DMS53 treated with DMSO at 0.1 percent for 48 hours (cell line): ENCODE measurements at regions not wholly inside any gene's neighbourhood (a gene's known extent, or its start where the extent isn't known, plus 50 kb on each side); places are given as distances from the start of the nearest gene placed in this dataset.

ENCODE experiments used
- DNase-seq: peaks from one replicate; lab custom pipeline; 2025; ENCODE audit not compliant: unreplicated experiment; lab: John Stamatoyannopoulos, UW

- DNase-seq: no peak
Measured at GRCh38 chr1:73953586-73953985, 244.4 kb downstream of the LRRIQ3 start.

- no peak for DNase-seq
Measured at GRCh38 chr1:73953186-73953585, 244.8 kb downstream of the LRRIQ3 start.

- no peak for DNase-seq
Measured at GRCh38 chr1:73948055-73948454, 249.9 kb downstream of the LRRIQ3 start.

- no peak for DNase-seq
Measured at GRCh38 chr1:73947009-73947408, 251.0 kb downstream of the LRRIQ3 start.

GRCh38 chr1:73943270-73943669 lies 254.7 kb downstream of the LRRIQ3 start:
- DNase-seq: peak; percentile 19

- DNase-seq: no peak
Measured at GRCh38 chr1:73930293-73930692, 267.7 kb downstream of the LRRIQ3 start.

GRCh38 chr1:73914951-73915350 lies 283.0 kb downstream of the LRRIQ3 start:
- no peak for DNase-seq

GRCh38 chr1:73913025-73913424 lies 285.0 kb downstream of the LRRIQ3 start:
- DNase-seq: no peak

- DNase-seq: no peak
Measured at GRCh38 chr1:73911849-73912248, 286.1 kb downstream of the LRRIQ3 start.

- DNase-seq: no peak
Measured at GRCh38 chr1:73910466-73910865, 287.5 kb downstream of the LRRIQ3 start.

- no peak for DNase-seq
Measured at GRCh38 chr1:73910062-73910461, 287.9 kb downstream of the LRRIQ3 start.

GRCh38 chr1:73909043-73909562 lies 288.9 kb downstream of the LRRIQ3 start:
- DNase-seq: peak; percentile 38

GRCh38 chr1:73907051-73907450 lies 290.9 kb downstream of the LRRIQ3 start:
- no peak for DNase-seq

GRCh38 chr1:73903092-73903491 lies 294.9 kb downstream of the LRRIQ3 start:
- DNase-seq: no peak

- DNase-seq: no peak
Measured at GRCh38 chr1:73901738-73902137, 296.2 kb downstream of the LRRIQ3 start.

- DNase-seq: no peak
Measured at GRCh38 chr1:73899311-73899710, 298.7 kb downstream of the LRRIQ3 start.

GRCh38 chr1:73898540-73898939 lies 299.4 kb downstream of the LRRIQ3 start:
- DNase-seq: no peak

GRCh38 chr1:73887412-73887811 lies 310.6 kb downstream of the LRRIQ3 start:
- DNase-seq: no peak

GRCh38 chr1:73886716-73887115 lies 311.3 kb downstream of the LRRIQ3 start:
- no peak for DNase-seq

- no peak for DNase-seq
Measured at GRCh38 chr1:73874806-73875205, 323.2 kb downstream of the LRRIQ3 start.

- DNase-seq: no peak
Measured at GRCh38 chr1:73868810-73869336, 329.1 kb downstream of the LRRIQ3 start.

- DNase-seq: no peak
Measured at GRCh38 chr1:73862355-73862754, 335.6 kb downstream of the LRRIQ3 start.

- no peak for DNase-seq
Measured at GRCh38 chr1:73860421-73860950, 337.5 kb downstream of the LRRIQ3 start.
